Amniotic stem cell (primary cell): ENCODE measurements at regions not wholly inside any gene's neighbourhood (a gene's known extent, or its start where the extent isn't known, plus 50 kb on each side); places are given as distances from the start of the nearest gene placed in this dataset.
"Not testable (repeated sequence)": the region's sequence is repeated elsewhere in the genome, so short reads cannot be mapped to it uniquely, and the experiment has no call there.

ENCODE experiments used
- DNase-seq: peaks from one replicate; lab custom pipeline; 2025; lab: John Stamatoyannopoulos, UW

GRCh38 chr1:8144323-8144722 is 118.2 kb upstream of the ERRFI1 start:
- DNase-seq: no peak

DNA sequence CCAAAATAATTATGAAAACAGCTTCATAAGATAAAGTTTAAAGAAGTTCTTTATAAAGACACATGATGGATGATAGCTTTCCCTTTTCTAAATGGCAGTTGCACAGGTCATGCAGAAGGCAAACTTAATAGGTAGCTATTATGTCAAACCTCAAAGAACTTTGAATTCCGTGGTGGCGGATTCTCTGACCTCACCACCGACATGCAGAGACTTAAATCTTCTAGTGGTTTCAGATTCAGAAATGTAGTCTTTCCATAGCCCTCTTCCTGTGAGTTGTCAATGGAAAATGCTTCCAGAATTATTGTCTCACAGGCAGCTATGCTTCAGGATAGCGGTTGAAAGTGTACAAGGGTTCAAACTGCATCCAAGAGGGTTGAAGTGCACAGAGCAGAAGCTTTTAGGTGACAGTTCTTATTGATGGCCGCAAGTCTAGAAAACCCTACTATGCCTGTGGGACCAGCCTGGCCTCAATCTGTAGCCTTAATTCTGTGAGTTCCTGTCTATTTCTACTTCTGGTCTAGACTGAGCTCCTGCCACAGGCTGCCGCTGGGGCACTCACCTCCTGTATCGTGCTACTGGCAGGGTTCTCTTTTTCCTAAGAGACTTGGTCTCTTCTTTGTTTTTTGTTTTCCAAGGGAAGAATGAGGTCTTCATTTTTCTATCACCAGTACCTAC is 117.0 kb upstream of the ERRFI1 start:
- DNase-seq: no peak

GRCh38 chr1:8139941-8140340 is 113.8 kb upstream of the ERRFI1 start:
- DNase-seq: no peak

DNA sequence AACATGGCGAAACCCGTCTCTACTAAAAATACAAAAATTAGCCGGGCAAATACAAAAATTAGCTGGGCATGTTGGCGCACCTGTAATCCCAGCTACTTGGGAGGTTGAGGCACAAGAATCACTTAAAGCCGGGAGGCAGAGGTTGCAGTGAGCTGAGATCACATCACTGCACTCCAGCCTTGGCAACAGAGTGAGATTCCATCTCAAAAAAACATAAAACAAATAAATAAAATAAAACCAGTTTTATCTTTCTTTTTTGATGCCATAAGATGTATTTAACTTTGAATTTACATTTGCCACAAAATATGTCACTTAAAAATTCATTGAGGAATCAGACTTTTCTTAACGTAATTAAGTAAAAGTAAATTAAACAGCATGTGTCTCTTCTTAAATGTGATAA is 113.3 kb upstream of the ERRFI1 start:
- DNase-seq: no peak

DNA sequence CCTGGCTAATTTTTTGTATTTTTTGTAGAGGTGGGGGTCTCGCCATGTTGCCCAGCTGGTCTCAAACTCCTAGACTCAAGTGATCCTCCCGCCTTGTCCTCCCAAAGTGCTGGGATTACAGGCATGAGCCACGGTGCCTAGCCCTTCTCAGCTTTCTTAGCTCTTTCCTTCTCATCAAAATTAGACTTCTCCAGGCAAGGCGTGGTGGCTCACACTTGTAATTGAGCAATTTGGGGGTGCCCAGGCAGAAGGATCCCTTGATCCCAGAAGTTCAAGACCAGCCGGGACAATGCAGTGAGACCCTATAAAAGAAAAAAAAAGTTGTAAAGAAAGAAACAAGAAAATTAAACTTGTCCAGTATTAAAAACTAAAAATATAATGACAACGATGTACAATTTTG is 112.6 kb upstream of the ERRFI1 start:
- no peak for DNase-seq

DNA sequence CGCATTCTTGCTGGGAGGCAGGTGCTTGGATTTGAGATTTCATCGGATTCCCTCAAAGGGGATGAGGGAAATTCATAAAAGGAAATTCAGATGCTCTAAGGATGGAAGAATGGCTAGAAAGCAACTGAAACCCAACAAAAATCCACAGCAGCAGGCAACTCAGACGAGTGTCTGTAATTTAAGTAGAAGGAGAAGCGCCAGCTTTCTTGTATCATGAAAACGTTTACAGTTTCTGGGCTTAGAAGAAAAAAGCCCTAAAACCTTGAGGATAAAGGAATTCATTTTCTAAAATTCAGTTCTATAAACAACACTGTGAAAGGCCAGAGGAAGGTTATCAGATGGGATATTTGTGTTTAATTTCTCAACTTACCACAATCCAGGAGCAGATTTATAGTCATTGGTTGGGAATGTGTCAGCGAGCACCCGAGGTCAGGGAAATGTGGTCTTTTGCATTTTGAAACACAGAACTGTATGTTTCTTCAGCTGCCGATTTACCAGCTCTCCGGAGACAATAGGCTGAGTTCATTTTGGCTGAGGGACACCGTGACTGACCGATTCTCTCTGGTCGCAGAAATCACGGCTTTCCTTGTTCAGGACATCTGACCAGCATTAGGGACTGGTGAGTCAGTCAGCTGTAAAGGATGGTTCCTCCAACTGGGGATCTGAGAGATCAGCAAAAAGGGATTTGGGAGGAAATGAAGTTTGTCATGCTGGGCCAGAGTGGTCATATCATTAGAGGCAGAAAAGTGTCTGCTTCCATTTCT is 111.6 kb upstream of the ERRFI1 start:
- peak; percentile 85 for DNase-seq

GRCh38 chr1:8136766-8137165 is 110.7 kb upstream of the ERRFI1 start:
- DNase-seq: no peak

- no peak for DNase-seq
These were observed 109.1 kb upstream of the ERRFI1 start for GRCh38 chr1:8135250-8135649.

DNA sequence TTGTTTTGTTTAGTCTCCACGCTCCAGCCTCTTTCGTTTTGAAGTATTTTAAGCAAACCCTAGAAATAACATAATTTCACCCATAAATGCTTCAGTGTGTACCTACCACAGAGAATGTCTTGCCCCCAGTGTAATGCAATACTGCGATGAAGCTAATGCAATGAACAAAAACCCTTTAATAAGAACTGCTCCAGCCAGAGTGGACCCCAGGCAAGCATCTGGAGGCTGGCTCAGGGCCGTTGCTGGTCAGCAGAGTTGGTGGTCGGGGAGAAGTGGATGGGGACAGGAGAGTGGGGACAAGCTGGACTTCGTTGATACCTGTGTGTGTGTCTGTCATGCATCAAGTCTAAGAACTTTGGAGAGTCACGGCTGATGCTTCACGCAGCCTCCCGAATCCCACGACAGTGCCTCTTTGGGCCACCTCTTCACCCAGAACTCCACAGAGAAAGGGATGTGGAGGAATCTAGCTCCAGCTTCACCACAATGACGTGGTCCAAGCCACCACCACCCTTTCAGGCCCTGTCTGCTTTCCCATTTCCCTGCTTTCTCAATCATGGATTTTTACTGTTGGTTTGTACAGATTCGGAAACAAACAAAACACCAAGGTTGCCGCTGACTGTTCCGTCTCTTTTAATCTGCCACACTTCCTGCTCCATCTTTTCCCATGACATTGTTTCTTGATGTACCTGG is 108.6 kb upstream of the ERRFI1 start:
- no peak for DNase-seq

DNA sequence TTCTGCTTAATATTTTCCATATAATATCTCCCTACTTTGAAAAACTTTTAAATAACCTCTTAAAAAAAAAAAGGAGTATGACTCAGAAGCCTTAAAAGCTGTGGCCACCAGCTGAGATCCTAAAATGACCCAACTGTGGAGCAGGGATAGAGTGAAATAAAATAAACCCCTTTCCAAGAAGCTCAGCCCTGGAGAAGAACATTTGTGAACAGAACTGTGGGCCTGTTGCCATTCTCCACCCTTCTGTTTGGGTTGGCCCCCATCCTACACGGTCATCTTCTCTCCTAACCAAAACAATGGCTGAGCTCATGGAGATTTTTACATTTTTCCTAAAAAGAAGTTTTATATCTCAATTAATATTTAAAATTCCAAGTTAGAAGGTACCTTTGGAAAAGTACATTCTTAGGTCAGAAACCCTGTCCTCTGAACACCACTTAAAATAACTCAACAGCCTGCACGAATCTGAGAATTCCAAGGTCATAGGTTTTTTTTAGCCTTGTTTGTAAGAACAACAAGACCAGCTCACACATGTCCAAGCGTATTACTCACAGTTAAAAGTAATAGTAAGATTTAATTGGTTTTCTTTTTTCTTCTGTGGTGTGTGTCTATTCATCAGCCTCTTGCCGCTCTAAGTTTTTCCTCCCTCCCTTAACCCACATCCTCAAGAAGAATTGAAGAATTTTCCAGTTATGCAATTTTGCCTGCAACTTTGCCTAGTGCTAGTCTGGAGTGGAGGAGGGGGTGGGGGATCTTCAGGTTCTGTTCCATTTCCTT is 107.7 kb upstream of the ERRFI1 start:
- peak; percentile 16 for DNase-seq

DNA sequence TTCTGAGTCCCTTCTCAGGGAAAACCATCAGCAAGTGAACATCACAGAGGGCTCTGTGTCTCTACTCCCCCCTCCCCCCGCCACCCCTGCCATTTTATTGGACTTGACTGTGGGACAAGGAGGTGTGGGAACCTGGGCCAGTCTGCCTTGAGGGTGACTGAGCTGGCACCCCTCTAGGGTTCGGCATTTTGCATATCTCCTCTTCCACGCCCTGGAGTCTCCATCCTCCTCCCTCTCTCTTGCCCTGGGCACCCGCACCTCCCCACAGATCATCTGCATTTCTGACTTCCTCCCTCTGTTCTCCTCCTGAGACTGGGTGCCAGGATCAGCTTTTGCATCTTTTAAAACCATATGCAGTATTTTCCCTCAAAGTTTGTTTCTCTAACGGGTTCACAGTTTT is 107.1 kb upstream of the ERRFI1 start:
- no peak for DNase-seq

DNA sequence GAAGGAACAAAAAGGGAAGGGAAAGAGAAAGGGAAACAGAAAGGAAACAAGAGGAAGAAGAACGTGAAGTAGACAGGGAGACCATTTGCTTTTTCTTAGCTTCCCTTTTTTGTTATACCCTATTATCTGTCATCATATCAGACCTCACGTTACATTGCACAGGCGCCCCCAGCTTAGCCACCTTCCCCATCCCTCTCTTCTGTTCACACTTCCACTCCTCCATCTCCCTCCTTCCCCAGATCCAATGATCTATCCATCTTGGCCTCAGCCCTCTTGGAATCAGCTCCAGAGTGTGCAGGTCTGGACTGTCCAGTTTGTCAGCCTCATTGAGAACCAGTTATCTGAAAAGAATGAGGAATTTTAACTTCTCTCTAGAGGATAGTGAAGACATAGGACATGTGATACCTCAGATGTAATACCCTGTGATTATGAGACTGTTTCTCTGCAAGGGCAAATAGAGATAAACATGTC is 101.1 kb upstream of the ERRFI1 start:
- no peak for DNase-seq

- DNase-seq: no peak
These were observed 96.6 kb upstream of the ERRFI1 start for GRCh38 chr1:8122477-8123407.

- DNase-seq: no peak
These were observed 96.0 kb upstream of the ERRFI1 start for GRCh38 chr1:8122160-8122476.

GRCh38 chr1:8121261-8122159 is 95.4 kb upstream of the ERRFI1 start:
- DNase-seq: no peak

GRCh38 chr1:8120693-8121260 is 94.7 kb upstream of the ERRFI1 start:
- DNase-seq: no peak

- not testable (repeated sequence) for DNase-seq
These were observed 92.6 kb upstream of the ERRFI1 start for GRCh38 chr1:8118736-8119135.

DNA sequence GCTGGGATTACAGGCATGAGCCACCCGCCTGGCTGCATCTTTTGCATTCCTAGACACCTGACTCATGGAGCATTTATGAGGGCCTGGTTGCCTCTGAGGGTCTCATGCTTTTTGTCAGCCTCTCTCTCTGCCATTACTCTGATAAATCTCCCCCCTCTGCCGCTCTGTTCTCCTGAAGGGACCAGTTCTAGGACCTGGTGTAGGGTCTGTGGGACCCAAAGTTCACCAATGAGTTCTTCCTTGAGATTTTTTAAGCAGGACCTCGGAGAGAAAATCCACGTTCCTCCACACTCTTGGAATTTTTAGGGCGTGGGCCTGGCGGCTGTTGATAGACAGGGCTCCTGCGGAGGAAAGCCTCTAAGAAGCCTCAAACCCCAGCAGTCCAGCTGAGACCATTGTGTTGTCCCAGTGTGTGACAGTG is 91.9 kb upstream of the ERRFI1 start:
- no peak for DNase-seq

DNA sequence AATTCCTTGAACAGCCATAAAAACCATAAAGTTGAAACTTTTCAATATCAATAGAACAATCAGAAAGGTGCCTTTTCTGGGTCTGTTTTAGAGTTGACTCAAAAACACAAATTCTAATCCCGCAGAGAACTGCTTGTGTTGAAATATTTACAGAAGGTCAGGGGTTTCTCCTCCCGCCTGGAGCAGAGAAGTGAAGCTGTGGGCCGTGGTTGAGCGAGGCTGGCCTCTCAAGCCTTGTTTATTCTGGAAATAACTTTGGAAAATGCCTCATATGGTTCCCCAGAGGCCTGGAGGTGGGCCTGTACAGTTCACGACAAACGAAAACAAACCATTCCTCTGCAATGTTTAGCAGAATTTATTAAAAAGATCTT is 90.8 kb upstream of the ERRFI1 start:
- peak; percentile 45 for DNase-seq

GRCh38 chr1:8115769-8116167 is 89.7 kb upstream of the ERRFI1 start:
- no peak for DNase-seq
